Brain microvascular endothelial cell (primary cell): ENCODE measurements at regions not wholly inside any gene's neighbourhood (a gene's known extent, or its start where the extent isn't known, plus 50 kb on each side); places are given as distances from the start of the nearest gene placed in this dataset.

Source experiments
- DNase-seq: peaks from one replicate; pipeline ENCODE4 v3.0.0-alpha.2; 2020
- H3K27ac ChIP-seq: fragments of 250-450 bp; sonication (Bioruptor Pico); 2 replicates; pipeline ENCODE4 v1.5.1; 2020; ENCODE audit warnings: mild to moderate bottlenecking, moderate library complexity
- H3K27me3 ChIP-seq: fragments of 250-450 bp; sonication (Bioruptor Pico); replicated peaks from 2 replicates; pipeline ENCODE4 v1.5.1; 2020; ENCODE audit warnings: mild to moderate bottlenecking
- H3K36me3 ChIP-seq: fragments of 250-450 bp; sonication (Bioruptor Pico); replicated peaks from 2 replicates; pipeline ENCODE4 v1.5.1; 2020; ENCODE audit warnings: mild to moderate bottlenecking
- H3K4me3 ChIP-seq: 2 replicates; pipeline ENCODE4 v1.5.1; 2011; ENCODE audit warnings: low read depth, mild to moderate bottlenecking, control low read depth, low read length, moderate library complexity
- CTCF ChIP-seq: IDR thresholded peaks from 2 replicates; pipeline ENCODE4 v1.5.1; 2011; ENCODE audit warnings: low read depth, mild to moderate bottlenecking, moderate library complexity, low read length, control low read depth, inconsistent platforms; ENCODE audit errors: missing control alignments
- in situ Hi-C: cut with HindIII; loops from 2 replicates; pipeline ENCODE4 v1.10.0; 2017; ENCODE audit warnings: low sequenced_read_pairs, low pct_ligation_motif_present

- Histone ChIP-seq H3K27me3 (no peaks in the 10 kb centered on the region), H3K4me3 (no peak overlapping the region), H3K36me3 (no peaks in the 10 kb centered on the region), H3K27ac (no peak overlapping the region)
- no peak for DNase-seq
- TF ChIP-seq CTCF = no peak
- in situ Hi-C loops = no loop called here
These were observed 86.1 kb upstream of the NPY start for GRCh38 chr7:24197852-24198251.

GRCh38 chr7:24199978-24200377 is 84.0 kb upstream of the NPY start:
- no peak overlapping the region for H3K4me3 ChIP-seq
- in situ Hi-C loops = no loop called here
- H3K27ac ChIP-seq = no peak overlapping the region
- no peaks in the 10 kb centered on the region for H3K27me3 ChIP-seq
- H3K36me3 ChIP-seq = no peaks in the 10 kb centered on the region
- TF ChIP-seq CTCF = no peak
- DNase-seq = no peak

GRCh38 chr7:24200407-24200966 is 83.5 kb upstream of the NPY start:
- in situ Hi-C loops = no loop called here
- no peak for DNase-seq
- Histone ChIP-seq H3K27ac (no peak overlapping the region), H3K27me3 (no peaks in the 10 kb centered on the region), H3K36me3 (no peaks in the 10 kb centered on the region), H3K4me3 (no peak overlapping the region)
- no peak for TF ChIP-seq CTCF

GRCh38 chr7:24201226-24201625 is 82.8 kb upstream of the NPY start:
- Histone ChIP-seq H3K27ac (no peak overlapping the region), H3K4me3 (no peak overlapping the region), H3K36me3 (no peaks in the 10 kb centered on the region), H3K27me3 (no peaks in the 10 kb centered on the region)
- no peak for TF ChIP-seq CTCF
- in situ Hi-C loops = no loop called here
- no peak for DNase-seq

GRCh38 chr7:24212073-24212472 is 71.9 kb upstream of the NPY start:
- TF ChIP-seq CTCF = no peak
- Histone ChIP-seq H3K27me3 (no peaks in the 10 kb centered on the region), H3K4me3 (no peak overlapping the region), H3K36me3 (no peaks in the 10 kb centered on the region), H3K27ac (no peak overlapping the region)
- in situ Hi-C loops = no loop called here
- DNase-seq = no peak

- in situ Hi-C loops = no loop called here
- no peak for DNase-seq
- no peak overlapping the region for H3K4me3 ChIP-seq
- no peak for TF ChIP-seq CTCF
- H3K27me3 ChIP-seq = no peaks in the 10 kb centered on the region
- no peaks in the 10 kb centered on the region for H3K36me3 ChIP-seq
- H3K27ac ChIP-seq = no peak overlapping the region
These were observed 70.7 kb upstream of the NPY start for GRCh38 chr7:24213311-24213710.
